Activated CD4-positive, alpha-beta T cell treated with anti-CD3 and anti-CD28 coated beads, Interleukin-2, Interleukin-4, amounts not matched to agents 100 ng/mL and 50 ng/mL, durations not matched to agents 16 hours and 8 hours (primary cell): ENCODE measurements at regions not wholly inside any gene's neighbourhood (a gene's known extent, or its start where the extent isn't known, plus 50 kb on each side); places are given as distances from the start of the nearest gene placed in this dataset.

ENCODE experiments used
- DNase-seq: peaks from one replicate; pipeline ENCODE4 v3.0.0-alpha.2; 2020; ENCODE audit warnings: low spot score

GRCh38 chr1:227449741-227450441, 113.5 kb upstream of the ZNF678 start:
- no peak for DNase-seq

- DNase-seq, result peak; percentile 36
Measured at GRCh38 chr1:227449051-227449450, 114.3 kb upstream of the ZNF678 start.

GRCh38 chr1:227447531-227447990, 115.8 kb upstream of the ZNF678 start:
- no peak for DNase-seq

GRCh38 chr1:227445746-227446145, 117.6 kb upstream of the ZNF678 start:
- DNase-seq, result no peak

- DNase-seq, result no peak
Measured at GRCh38 chr1:227445092-227445674, 118.2 kb upstream of the ZNF678 start.

- no peak for DNase-seq
Measured at GRCh38 chr1:227440182-227440581, 121.9 kb upstream of the CDC42BPA start.

- DNase-seq, result no peak
Measured at GRCh38 chr1:227437495-227438008, 119.3 kb upstream of the CDC42BPA start.

GRCh38 chr1:227434808-227435444, 116.6 kb upstream of the CDC42BPA start:
- no peak for DNase-seq

- no peak for DNase-seq
Measured at GRCh38 chr1:227433663-227434341, 115.5 kb upstream of the CDC42BPA start.

GRCh38 chr1:227432981-227433380, 114.7 kb upstream of the CDC42BPA start:
- no peak for DNase-seq

- DNase-seq, result no peak
Measured at GRCh38 chr1:227432181-227432535, 113.9 kb upstream of the CDC42BPA start.

GRCh38 chr1:227429447-227430359, 111.4 kb upstream of the CDC42BPA start:
- no peak for DNase-seq

- no peak for DNase-seq
Measured at GRCh38 chr1:227428803-227429202, 110.5 kb upstream of the CDC42BPA start.

GRCh38 chr1:227427411-227427810, 109.1 kb upstream of the CDC42BPA start:
- DNase-seq, result no peak

GRCh38 chr1:227424953-227425352, 106.7 kb upstream of the CDC42BPA start:
- no peak for DNase-seq

GRCh38 chr1:227424159-227424680, 105.9 kb upstream of the CDC42BPA start:
- DNase-seq, result no peak

- no peak for DNase-seq
Measured at GRCh38 chr1:227422581-227422980, 104.3 kb upstream of the CDC42BPA start.

- DNase-seq, result no peak
Measured at GRCh38 chr1:227420147-227420546, 101.9 kb upstream of the CDC42BPA start.

- DNase-seq, result no peak
Measured at GRCh38 chr1:227417756-227418480, 99.6 kb upstream of the CDC42BPA start.

- DNase-seq, result no peak
Measured at GRCh38 chr1:227416156-227416830, 98.0 kb upstream of the CDC42BPA start.
